GM21381 (cell line): ENCODE measurements at regions not wholly inside any gene's neighbourhood (a gene's known extent, or its start where the extent isn't known, plus 50 kb on each side); places are given as distances from the start of the nearest gene placed in this dataset.

ENCODE experiments used
- ATAC-seq: cut with Tn5 transposase; IDR thresholded peaks from one replicate; pipeline ENCODE4 v1.9.1; 2021; ENCODE audit warnings: mild to moderate bottlenecking, moderate library complexity; ENCODE audit not compliant: unreplicated experiment

DNA sequence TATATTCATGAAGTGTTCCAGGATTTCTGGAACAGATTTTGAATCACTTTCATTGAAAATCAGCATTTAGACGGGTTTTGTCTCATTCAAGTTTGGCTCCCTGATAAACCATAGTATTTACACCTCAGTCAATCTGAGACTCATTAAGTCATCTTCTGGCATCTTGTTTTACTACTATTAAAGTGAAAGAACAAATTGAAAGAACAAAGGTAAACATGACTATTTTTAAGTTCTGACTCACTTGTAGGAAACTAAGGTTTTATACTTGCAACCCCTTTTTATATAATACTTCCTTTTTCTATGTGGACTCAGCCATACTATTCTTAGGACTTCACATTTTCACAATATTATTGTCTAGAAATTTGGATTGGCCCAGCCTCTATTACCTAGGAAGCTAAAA is 854.4 kb downstream of the SQOR start:
- ATAC-seq: no peak

DNA sequence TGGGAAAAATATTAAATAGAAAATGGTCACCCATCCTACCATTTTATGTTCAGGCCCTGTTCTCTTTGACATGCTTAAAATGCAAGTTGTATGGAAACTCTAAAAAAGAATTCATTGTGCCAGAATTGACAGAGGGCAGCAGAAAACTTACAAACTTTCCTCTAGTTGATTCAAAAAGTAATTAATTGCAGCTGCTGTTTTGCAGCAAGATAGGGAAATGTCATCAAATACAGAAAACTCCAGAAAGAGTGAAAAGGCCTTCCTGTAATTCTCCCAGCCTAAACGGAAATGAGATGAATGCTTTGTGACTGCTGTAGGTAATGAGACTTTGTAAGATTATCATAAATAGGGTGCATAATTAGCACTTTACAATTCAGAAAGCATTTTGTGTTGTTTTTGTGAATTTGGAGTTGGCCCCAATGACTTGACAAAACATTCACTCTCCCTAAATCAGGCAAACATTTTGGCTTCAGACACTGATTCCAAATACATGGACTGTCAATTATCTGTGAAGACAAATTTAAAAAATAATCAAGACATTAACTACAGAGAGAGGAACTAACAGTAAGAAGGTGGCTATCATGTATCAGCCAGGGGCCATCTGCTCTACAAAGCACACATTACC is 861.8 kb downstream of the SQOR start:
- ATAC-seq: no peak

DNA sequence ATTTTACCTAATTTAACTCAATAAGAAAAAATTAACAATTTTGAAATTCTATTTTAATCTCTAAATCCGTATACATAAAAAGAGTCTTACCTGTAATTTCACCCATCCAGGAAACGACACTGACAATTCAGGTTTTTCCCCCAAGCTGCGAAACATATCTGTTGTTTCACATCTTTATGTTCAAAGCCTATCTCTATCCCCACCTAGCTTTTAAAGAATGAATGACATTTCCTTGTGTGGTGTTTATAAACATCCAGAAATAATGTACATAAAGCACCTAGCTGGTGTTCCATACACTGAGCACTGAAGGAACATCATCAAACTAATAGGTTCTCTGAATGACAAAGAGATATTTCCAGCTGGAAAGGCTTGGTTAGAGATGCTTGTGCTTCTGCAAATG is 867.8 kb downstream of the SQOR start:
- ATAC-seq: no peak

DNA sequence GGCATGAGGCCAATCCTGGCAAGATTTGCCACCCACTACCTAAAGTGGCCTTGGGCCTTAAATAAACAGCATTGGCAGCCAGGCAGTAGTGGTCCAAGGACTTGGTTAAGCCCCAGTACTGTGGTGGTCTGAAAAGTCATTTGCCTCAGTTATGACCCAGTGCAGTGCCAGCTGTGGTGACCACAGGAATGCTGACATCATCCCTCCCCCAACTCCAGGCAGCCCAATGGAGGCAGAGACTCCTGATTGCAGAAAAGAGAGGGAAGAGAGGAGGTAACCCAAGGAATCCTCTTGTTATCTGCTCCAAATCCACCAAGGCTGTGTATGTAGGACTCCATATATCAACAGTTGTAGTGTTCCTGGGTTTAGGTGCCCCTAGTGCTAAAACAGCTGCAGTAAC is 883.6 kb downstream of the SQOR start:
- ATAC-seq: no peak

DNA sequence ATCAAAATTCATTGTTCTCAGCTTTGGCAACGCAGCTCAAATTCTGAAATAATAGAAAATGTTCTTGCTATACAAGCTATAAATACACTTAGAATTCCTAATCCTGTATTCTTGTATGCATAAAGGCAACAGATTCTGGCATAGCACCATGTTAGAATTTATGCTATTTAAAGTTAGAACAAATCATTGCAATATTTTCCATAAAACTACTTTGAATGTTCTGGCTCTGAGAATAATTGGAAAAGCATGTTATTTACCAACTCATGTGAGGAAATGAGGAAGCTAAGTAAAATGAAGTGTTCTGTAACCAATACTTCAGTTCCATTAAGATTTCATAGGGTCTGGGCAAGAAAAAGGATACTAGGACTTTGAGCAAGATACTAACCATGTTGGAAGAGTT is 888.9 kb downstream of the SQOR start:
- ATAC-seq: no peak

DNA sequence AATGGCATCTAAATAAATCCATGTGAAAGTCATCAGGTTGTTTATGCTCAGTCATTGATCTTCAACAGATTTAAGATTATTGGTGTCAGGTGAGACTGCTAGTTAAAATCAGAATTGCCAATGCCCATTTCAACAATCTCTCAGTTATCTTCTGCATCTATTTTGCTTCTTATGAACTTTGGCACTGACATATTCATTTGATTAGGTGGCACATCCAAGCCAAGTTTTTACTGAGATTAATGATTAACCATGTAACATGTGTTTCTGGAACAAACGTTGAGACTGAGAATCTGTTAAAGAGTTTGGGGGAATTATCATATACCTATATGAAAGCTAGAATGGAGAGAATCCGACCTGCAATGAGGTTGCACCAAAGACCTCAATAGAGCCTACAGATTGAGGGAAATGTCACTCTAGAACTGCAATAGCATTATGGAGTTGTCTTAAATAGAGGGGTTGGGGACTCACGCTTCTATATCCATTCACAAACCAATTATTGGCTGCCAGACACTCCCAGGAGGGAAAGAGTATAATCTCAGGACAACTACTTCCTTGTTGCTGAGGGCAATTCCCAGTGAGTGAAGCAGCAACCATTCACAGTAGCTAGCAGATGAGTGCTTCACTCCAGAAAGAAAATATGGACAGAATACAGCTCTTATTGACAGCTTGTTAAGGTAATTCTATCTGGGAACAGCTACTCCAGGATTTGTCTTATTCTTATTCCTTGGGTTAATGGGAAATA is 891.3 kb downstream of the SQOR start:
- ATAC-seq: no peak

DNA sequence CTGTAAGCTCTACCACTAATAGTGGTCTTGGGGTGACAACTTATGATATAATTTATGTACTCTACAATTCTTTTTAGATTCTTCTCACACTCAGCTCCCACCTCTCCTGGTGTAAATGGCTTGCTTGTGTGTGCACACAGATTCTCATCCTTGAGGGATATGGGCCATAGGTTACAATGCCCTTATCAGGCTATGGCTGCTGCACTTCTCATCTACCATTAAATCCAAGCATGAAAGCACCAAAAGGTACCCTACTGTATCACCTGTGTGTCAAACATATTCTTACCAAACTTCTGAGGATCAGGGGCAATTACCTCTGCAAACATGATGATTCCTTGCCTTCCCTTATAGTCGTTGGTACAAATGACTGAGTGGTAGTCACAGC is 891.9 kb downstream of the SQOR start:
- ATAC-seq: no peak

DNA sequence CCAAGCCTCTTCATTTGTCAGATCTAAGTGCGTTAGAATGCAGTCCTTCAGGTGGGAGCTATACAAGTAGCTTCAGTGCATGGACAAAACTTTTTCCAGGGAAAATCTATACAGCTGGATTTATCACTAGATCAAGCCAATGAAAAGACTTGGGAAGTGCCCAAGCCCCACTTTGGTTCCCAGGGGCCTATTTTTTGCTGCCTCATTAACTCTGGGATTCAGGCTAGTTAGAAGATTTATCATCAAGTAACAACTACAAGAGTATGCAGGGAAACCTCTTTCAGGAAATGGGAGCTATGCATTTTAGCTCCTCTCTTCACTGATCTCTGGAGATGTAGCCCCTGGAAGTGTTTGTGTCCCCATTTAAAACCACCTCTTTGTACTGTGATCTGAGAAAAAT is 908.8 kb downstream of the SQOR start:
- no peak for ATAC-seq

DNA sequence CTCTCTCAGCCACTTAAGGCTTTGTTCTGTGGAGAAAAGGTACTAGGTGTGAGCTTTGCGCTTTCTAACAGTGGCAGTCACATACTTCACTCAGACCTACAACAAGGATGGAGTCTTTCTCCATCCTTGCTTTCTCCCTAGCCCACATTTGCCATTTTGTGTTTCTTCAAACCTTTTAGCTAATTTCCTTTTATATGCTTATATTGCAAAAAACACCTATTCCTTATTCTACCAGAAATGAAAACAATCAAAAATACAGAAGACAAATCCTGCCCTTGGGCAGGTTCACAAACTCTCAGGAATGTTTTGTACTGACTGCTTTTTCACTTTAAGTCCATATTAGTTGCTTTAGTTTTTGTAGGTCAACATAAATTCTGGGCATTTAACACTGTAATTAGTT is 914.2 kb downstream of the SQOR start:
- no peak for ATAC-seq

DNA sequence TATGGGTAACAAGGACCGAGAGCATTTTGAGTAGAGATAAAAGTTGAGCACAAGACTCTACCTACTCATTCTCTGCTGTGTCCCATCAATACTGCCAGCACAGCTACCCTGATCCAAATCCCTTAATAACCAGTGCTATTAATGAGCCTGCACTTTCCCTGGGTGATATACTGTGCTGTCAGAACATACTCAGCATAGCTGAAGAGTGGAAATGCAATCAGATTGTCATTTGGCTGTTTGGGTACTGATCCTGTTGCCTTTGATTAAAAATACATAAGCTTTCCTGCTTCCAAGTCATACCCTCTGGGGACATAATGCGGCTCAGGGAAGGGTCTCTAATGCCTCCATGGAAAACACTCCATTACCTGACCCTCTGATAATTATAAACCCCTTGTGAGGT is 917.5 kb downstream of the SQOR start:
- no peak for ATAC-seq

DNA sequence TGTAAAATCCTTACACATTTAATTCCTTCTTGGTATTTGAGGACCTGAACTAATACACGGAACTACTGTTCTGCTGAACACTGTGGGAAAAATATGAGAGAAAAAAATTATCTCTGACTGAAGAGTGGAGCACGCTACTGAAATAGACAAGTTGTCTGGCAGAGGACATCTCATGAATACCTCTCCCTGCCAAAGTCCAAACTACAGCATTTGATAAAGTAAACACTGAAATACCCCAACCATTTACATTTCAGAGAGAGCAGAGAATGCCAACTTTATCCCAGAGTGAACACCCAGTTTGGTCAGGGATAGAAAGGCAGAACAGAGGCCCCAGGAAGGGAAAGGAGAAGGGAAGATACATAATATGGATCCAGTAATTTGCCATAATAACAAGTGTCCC is 920.7 kb downstream of the SQOR start:
- ATAC-seq: no peak

DNA sequence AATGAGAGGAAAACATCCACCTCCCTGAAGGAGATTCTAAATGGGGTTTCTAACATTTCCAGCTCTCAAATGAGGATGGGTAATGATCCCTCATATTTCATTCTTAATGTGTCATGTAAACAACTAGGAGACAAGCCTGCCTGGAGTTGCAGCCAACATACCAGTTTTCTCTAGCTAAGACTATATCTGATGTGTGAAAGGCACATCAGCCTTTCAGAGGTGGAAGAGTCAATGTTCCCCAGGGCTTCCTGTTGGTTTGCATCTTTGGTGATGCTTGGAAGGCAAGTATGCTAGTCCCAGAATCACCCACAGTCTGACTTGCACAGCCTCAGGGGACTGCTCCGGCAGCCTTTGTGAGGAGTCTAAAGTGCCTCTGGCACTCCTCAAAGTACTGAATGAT is 921.2 kb downstream of the SQOR start:
- no peak for ATAC-seq

DNA sequence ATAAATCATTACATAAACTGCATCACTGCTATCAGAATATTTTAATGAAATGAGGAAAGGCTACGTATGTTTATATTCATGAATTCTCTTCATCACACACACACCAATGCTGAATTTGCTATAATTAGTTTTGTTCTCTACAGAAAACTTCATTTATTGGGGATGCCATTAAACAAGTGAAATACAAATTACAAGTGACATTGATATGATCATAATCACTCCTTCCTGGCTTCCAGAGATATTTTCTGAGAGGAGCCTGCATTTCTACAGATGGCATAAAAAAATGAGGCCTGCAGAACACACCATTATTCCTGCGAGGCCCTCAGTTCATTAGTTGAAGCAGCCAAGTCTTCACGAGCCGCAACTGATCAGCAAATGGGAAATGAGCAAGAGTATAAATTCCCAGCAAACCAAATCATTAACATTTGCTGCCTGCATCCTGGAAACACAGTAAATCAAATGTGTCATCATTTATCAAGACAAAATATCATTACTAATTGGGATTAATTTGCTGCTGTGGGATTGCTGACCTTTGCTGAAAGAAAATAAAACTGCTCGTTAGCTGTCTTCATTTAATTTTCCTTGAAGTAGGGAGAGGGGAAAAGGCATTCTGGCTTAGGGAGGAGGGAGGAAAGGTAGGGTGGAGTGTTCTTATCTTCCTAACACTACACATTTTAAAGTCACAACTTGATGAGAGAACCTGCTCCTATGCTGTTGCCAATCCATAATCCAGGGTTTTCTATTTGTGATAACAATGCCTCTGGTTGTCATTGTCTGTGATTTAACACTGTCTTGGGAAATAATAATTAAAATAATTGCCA is 921.9 kb downstream of the SQOR start:
- ATAC-seq: no peak

DNA sequence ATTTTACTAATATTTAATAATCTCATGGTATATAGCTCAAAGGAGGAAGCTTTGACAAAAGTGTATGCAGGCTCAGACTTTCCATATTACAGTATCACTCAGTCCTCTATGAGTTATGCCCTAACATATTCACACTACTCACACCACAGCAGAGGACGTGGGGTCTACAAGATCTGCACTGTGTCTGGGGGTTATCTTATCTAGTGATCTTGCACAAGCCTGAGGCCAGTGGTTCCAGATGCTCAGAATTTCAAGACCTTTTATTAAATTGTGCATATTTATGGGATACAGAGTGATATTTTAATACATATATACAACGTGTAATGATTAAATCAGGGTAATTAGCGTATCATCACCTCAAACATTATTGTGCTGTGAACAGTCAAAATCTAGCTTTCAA is 933.1 kb downstream of the SQOR start:
- ATAC-seq: no peak

DNA sequence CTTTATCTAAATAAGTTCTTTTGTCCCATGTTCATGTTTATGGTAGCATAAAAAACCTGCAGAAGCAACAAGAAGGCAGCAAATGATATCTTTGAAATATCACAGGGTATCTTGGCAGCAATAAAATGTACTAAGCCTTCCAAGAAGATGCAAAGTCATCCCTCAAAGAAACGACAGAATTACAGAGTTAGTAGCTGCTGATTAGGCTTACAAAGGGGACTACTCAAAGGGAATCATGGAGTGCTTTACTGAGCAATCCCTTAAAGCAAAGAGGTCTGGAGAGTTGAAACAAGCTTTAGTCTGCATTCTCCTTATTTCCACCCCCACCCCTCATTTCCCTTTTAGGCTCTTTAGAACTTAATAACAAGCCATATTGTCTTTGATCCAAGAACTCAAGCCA is 935.0 kb downstream of the SQOR start:
- no peak for ATAC-seq

DNA sequence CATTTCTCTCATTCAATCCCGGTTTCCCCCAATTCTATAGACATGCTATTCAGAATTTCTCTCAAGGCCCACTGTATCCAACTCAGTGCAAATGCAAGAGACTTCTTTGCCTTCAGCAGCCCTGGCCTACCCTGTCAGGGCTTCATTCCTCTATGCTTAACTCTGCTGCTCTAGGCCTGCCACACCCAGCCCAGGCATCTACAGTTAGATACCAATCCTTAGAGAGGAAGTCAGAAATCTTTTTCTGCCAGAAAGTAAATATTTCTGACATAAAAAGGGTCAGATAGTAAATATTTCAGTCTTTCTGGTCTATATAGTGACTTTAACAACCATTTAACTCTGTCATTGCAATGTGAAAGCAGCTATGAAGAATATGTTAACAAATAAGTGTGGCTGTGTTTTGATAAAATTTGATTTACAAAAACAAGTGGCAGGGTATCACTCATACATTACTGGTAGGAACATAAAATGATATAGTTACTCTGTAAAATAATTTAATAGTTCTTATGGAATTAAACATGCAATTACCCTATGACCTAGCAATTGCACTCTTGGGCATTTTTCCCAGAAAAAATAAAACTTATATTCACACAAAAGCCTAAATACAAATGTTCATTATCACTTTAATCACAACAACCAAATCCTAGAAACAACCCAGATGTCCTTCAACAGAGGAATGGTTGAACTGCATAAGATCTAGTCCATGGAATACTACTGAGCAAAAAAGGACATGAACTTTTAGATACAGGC is 942.0 kb downstream of the SQOR start:
- no peak for ATAC-seq

DNA sequence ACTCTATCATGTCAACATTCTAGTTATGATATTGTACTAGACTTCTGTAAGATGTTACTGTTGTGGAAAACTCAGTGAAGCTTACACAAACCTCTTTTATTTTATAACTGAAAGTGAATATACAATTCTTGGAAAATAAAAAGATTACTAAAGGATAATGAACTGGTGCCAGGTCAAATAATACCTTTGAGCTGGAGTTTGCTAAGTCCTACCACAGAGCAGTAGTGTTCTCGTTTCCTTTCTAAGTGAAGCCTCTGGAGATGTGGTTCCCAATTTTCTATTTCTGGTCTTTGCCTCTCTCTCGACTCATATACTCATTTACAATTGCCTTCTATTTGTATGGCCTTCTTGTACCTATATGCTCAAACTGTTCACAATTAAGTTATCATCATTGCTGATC is 942.9 kb downstream of the SQOR start:
- no peak for ATAC-seq

DNA sequence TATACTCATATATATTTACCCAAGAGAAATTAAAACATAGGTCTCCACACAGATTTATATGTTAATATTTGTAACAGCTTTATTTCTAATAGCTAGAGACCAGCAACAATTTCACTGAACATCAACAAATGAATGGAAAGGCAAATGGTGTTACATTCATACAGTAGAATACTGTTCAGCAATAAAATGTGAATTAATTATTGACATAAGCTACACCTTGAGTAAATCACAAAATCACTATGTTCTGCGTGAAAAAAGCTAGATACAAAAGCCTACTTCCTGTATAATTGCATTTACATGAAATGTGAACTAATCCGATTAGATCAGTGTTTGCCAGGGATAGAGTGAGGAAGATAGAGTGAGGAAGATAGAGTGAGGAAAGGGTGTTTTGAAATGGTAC is 945.7 kb downstream of the SQOR start:
- no peak for ATAC-seq

DNA sequence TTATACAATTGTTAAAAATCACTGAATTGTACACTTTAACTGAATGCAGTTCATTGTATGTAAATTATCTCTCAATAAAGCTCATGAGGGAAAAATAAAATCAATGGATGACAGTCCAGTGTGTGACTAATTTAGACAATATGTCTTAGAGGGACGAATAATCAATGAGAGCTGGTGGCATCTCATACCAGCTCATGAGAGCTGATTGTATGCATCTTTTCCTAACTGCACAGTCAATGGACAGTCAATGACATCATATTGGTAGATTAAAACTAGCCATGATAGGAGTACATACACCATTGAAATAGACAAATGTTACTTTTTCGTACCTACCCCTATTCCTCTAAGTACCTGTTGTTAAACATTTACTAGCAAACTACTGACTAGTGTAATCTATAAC is 946.1 kb downstream of the SQOR start:
- no peak for ATAC-seq

DNA sequence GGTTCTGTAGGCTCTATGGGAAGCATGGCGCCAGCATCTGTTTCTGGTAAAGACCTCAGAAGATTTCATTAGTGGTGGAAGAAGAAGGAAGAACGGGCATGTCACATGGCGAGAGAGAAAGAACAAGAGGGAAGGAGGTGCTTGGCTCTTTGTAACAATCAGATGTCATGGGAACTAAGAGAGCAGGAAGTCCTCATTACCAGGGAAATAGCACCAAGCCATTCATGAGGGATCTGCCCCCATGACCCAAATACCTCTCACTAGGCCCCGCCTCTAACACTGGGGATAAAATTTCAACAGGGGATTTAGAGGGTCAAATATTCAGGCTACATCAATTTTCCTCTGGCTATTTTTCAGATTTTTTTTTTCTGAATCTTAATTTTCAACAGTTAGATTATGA is 954.3 kb downstream of the SQOR start:
- ATAC-seq: no peak

DNA sequence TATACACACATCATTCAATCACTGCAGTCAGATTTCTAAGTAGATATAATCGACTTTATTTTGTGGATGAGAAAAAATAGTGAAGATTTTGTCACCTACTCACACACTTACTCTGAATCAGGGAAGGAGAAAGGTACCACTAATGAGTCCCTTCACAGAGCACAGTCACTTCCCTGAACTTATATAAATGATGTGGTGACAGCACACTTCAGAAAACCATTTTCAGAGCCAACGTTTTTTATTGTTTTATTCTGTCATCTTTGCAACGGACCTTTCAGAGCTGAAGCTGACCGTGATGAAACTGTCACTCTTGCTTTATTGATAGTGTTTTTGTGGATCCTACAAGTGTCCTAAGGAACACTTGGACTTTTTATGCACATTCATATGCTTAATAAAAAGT is 956.6 kb downstream of the SQOR start:
- ATAC-seq: no peak
